ENCODE measurements at regions not wholly inside any gene's neighbourhood (a gene's known extent, or its start where the extent isn't known, plus 50 kb on each side); places are given as distances from the start of the nearest gene placed in this dataset.
"Not testable (repeated sequence)": the region's sequence is repeated elsewhere in the genome, so short reads cannot be mapped to it uniquely, and the experiment has no call there.

- Mint-ChIP-seq H3K4me3 (no peak overlapping the region), H3K27ac (no peak overlapping the region), H3K36me3 (no peaks in the 10 kb centered on the region), H3K4me1 (peaks cover 23% of the 10 kb centered on the region), H3K27me3 (no peaks in the 10 kb centered on the region), H3K9me3 (peaks cover 4% of the 10 kb centered on the region)
- no peak for ATAC-seq
These were observed 607.9 kb downstream of the PTPRC start for GRCh38 chr1:199246716-199247115.

DNA sequence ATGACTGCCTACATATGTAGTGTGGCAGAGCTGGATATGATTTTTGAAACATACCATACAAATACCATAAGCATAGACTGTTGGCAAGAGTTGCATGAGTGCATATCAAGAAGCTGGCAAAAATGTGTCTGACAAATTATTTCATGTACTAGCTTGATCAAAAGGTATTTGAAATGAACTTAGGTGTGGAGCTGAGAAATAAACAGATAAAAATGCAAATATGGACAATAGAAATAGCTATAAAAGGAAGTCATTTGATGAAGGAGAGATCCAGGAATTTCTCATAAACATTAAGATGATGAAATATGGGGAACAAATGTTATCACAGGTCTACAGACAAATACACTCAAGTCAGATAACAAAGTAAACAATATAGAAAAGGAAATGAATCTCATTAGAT, 609.1 kb downstream of the PTPRC start:
- Mint-ChIP-seq H3K4me3 (no peak overlapping the region), H3K4me1 (peaks cover 11% of the 10 kb centered on the region), H3K36me3 (no peaks in the 10 kb centered on the region), H3K27me3 (no peaks in the 10 kb centered on the region), H3K27ac (no peak overlapping the region), H3K9me3 (no peaks in the 10 kb centered on the region)
- ATAC-seq: no peak

GRCh38 chr1:199254040-199254439, 615.2 kb downstream of the PTPRC start:
- not testable (repeated sequence) for H3K36me3 Mint-ChIP-seq, H3K27ac Mint-ChIP-seq, H3K4me1 Mint-ChIP-seq, H3K4me3 Mint-ChIP-seq, H3K9me3 Mint-ChIP-seq, ATAC-seq, H3K27me3 Mint-ChIP-seq

DNA sequence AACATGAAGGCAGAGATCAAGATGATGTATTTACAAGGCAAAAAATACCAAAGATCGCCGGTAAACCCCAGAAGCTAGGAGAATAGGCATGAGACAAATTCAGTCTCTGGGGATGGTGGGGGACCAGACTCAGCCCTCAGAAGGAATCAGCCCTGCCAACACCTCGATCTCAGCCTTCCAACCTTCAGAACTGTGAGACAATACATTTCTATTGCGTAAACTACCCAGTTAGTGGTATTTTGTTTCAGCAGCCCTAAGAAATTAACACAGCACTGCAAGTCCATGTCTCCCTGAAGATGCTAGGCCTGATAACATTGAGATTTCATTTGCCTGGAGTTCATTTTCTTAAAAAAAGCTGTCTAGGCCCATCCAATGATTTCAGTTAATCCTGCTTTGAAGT, 622.5 kb downstream of the PTPRC start:
- no peak overlapping the region for H3K27ac Mint-ChIP-seq
- H3K9me3 Mint-ChIP-seq: peaks cover 4% of the 10 kb centered on the region
- no peaks in the 10 kb centered on the region for H3K36me3 Mint-ChIP-seq
- no peaks in the 10 kb centered on the region for H3K4me1 Mint-ChIP-seq
- no peak overlapping the region for H3K4me3 Mint-ChIP-seq
- no peak for ATAC-seq
- no peaks in the 10 kb centered on the region for H3K27me3 Mint-ChIP-seq

- Mint-ChIP-seq H3K4me1 (no peaks in the 10 kb centered on the region), H3K4me3 (no peak overlapping the region), H3K9me3 (no peaks in the 10 kb centered on the region), H3K36me3 (no peaks in the 10 kb centered on the region), H3K27me3 (no peaks in the 10 kb centered on the region), H3K27ac (no peak overlapping the region)
- no peak for ATAC-seq
These were observed 625.4 kb downstream of the PTPRC start for GRCh38 chr1:199264283-199264682.

- no peak overlapping the region for H3K27ac Mint-ChIP-seq
- H3K27me3 Mint-ChIP-seq: no peaks in the 10 kb centered on the region
These were observed 626.1 kb downstream of the PTPRC start for GRCh38 chr1:199264911-199265310.

GRCh38 chr1:199265319-199265718, 626.5 kb downstream of the PTPRC start:
- no peak overlapping the region for H3K27ac Mint-ChIP-seq
- no peaks in the 10 kb centered on the region for H3K36me3 Mint-ChIP-seq
- no peak overlapping the region for H3K4me3 Mint-ChIP-seq
- no peak for ATAC-seq
- no peaks in the 10 kb centered on the region for H3K9me3 Mint-ChIP-seq
- H3K4me1 Mint-ChIP-seq: no peaks in the 10 kb centered on the region
- H3K27me3 Mint-ChIP-seq: no peaks in the 10 kb centered on the region

More at GRCh38 chr1:199264911-199265310, 626.1 kb downstream of the PTPRC start:
- no peak for ATAC-seq
- no peaks in the 10 kb centered on the region for H3K36me3 Mint-ChIP-seq
- no peaks in the 10 kb centered on the region for H3K9me3 Mint-ChIP-seq
- H3K4me1 Mint-ChIP-seq: no peaks in the 10 kb centered on the region
- H3K4me3 Mint-ChIP-seq: no peak overlapping the region

DNA sequence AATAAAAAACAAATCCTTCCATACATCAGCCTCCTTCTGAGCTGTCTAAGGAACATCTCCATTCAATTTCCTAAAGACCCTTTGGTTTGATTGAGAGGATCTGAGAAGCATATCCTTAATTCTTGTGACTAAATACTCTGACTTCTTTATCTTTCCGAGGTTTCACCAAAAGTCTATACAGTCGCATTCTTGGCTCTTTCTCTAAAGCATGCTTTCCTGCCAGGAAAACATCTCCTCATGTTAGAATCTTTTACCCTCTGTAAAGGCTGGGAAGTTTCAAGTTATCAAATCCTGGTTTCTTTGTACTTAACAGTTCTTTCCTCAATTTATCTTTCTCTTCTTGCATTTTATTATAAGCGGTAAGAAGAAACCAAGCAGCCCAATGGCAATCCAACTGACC, 630.4 kb downstream of the PTPRC start:
- no peaks in the 10 kb centered on the region for H3K27me3 Mint-ChIP-seq
- no peak for ATAC-seq
- no peak overlapping the region for H3K27ac Mint-ChIP-seq
- H3K36me3 Mint-ChIP-seq: no peaks in the 10 kb centered on the region
- no peaks in the 10 kb centered on the region for H3K4me1 Mint-ChIP-seq
- no peak overlapping the region for H3K4me3 Mint-ChIP-seq
- H3K9me3 Mint-ChIP-seq: no peaks in the 10 kb centered on the region

- Mint-ChIP-seq H3K27me3 (no peaks in the 10 kb centered on the region), H3K9me3 (peaks cover 3% of the 10 kb centered on the region), H3K4me3 (no peak overlapping the region)
These were observed 633.3 kb downstream of the PTPRC start for GRCh38 chr1:199272139-199272544.

DNA sequence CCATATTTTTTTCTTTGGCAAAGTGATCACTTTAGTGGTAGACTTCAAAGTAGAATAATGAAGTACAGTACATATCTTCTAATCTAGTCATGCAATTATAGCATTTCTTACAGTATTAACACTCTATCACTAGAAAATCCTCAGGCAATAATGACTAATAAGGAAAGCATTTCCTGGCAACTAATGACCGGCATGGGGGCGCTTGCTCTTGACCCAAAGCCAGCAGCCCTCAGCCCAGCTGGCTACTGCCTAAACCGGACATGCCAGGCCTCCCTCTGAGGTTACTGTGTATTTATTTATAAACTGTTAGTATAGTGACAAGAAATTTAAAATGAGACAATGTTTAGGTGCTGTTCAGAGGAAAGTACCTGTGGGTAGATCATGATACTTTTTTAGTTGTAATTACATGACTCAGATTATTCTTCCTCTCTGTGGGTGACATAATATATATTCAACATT, 633.8 kb downstream of the PTPRC start:
- Mint-ChIP-seq H3K27ac (no peak overlapping the region), H3K36me3 (no peaks in the 10 kb centered on the region), H3K4me3 (no peak overlapping the region), H3K4me1 (no peaks in the 10 kb centered on the region), H3K9me3 (peaks cover 4% of the 10 kb centered on the region), H3K27me3 (no peaks in the 10 kb centered on the region)
- no peak for ATAC-seq

More at GRCh38 chr1:199272139-199272544, 633.3 kb downstream of the PTPRC start:
- ATAC-seq: no peak
- no peaks in the 10 kb centered on the region for H3K36me3 Mint-ChIP-seq
- no peaks in the 10 kb centered on the region for H3K4me1 Mint-ChIP-seq
- H3K27ac Mint-ChIP-seq: no peak overlapping the region

DNA sequence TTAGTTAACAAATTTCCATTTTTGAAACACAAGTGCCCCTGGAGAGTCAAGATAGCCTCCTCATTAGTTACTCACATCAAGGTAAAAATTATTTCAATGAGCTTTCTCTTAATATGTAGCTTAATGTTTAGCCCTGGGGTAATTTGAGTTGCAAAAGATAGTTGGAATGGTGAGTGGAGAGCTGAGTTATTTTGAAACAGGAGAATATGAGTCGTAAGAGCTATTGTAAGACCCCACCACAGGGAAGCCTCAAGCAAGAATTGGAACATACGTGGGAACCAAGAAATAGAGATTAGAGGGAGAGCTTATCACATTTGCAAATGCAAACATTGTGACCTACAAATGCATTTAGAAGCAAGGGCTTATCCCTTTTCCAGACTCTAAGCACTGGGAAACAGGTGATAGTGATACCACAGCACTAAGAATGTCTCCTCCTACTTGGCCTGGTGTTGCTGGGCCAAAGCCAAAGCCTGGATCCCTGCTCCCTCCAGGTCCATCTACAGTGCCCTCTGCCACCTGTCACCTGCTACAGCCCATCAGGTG, 635.1 kb downstream of the PTPRC start:
- H3K4me1 Mint-ChIP-seq: no peaks in the 10 kb centered on the region
- ATAC-seq: no peak
- no peak overlapping the region for H3K4me3 Mint-ChIP-seq
- H3K9me3 Mint-ChIP-seq: peaks cover 4% of the 10 kb centered on the region
- H3K27me3 Mint-ChIP-seq: no peaks in the 10 kb centered on the region
- H3K36me3 Mint-ChIP-seq: no peaks in the 10 kb centered on the region
- no peak overlapping the region for H3K27ac Mint-ChIP-seq

DNA sequence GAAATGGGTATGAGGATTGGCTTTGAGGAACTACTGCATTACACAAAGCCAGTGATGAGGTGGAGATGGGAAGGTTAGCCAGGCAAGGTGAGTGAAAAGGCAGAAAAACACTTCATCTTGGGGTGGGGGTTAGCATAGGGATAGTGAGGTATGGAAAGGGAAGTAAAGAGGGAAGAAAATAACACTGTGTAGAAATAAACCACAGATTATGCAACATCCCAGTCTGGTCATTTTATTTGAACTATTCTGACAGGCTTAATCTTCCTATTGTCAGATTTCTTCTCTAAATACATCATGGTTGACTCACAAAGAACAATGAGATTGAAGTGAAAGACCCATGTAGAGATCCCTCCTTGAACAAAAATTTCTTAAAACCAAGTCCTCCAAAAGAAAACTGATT, 640.2 kb downstream of the PTPRC start:
- H3K27me3 Mint-ChIP-seq: no peaks in the 10 kb centered on the region
- H3K4me1 Mint-ChIP-seq: peaks cover 4% of the 10 kb centered on the region
- no peaks in the 10 kb centered on the region for H3K36me3 Mint-ChIP-seq
- peaks cover 4% of the 10 kb centered on the region for H3K9me3 Mint-ChIP-seq
- ATAC-seq: no peak
- no peak overlapping the region for H3K27ac Mint-ChIP-seq
- no peak overlapping the region for H3K4me3 Mint-ChIP-seq

- ATAC-seq: peak; percentile 41
- no peaks in the 10 kb centered on the region for H3K36me3 Mint-ChIP-seq
- no peak overlapping the region for H3K27ac Mint-ChIP-seq
- H3K4me3 Mint-ChIP-seq: no peak overlapping the region
- peaks cover 4% of the 10 kb centered on the region for H3K4me1 Mint-ChIP-seq
- no peaks in the 10 kb centered on the region for H3K27me3 Mint-ChIP-seq
- H3K9me3 Mint-ChIP-seq: peaks cover 4% of the 10 kb centered on the region
These were observed 641.2 kb downstream of the PTPRC start for GRCh38 chr1:199279872-199280645.

- Mint-ChIP-seq H3K9me3 (no peaks in the 10 kb centered on the region), H3K36me3 (no peaks in the 10 kb centered on the region), H3K4me1 (peaks cover 4% of the 10 kb centered on the region), H3K27me3 (no peaks in the 10 kb centered on the region), H3K27ac (no peak overlapping the region), H3K4me3 (no peak overlapping the region)
- no peak for ATAC-seq
These were observed 644.0 kb downstream of the PTPRC start for GRCh38 chr1:199282751-199283305.

DNA sequence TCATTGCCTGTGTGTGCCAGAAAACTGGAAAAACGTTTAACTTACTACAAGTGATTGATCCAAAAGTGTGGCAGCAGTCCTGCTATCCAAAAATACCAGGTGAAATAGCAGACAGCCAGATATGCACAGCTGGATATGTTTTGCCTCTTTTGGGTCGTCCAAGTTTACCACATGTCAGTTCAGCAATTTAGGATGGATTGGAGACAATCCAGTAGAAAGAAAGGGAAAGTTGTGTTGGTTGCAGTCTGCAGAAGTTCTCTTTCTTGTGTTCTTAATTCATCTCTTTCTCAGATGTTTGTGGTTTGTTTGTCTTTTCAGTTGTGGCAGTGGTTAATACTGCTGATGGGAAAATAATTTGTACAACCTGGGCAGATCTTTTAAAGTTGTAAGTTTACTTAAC, 645.0 kb downstream of the PTPRC start:
- H3K4me1 Mint-ChIP-seq: peaks cover 4% of the 10 kb centered on the region
- H3K27me3 Mint-ChIP-seq: no peaks in the 10 kb centered on the region
- no peaks in the 10 kb centered on the region for H3K9me3 Mint-ChIP-seq
- no peaks in the 10 kb centered on the region for H3K36me3 Mint-ChIP-seq
- no peak overlapping the region for H3K4me3 Mint-ChIP-seq
- ATAC-seq: no peak
- no peak overlapping the region for H3K27ac Mint-ChIP-seq

- no peak overlapping the region for H3K27ac Mint-ChIP-seq
These were observed 648.4 kb downstream of the PTPRC start for GRCh38 chr1:199287206-199287605.

More at GRCh38 chr1:199287206-199287605, 648.4 kb downstream of the PTPRC start:
- H3K4me1 Mint-ChIP-seq: peaks cover 4% of the 10 kb centered on the region
- H3K4me3 Mint-ChIP-seq: no peak overlapping the region
- H3K27me3 Mint-ChIP-seq: no peaks in the 10 kb centered on the region
- no peaks in the 10 kb centered on the region for H3K36me3 Mint-ChIP-seq
- H3K9me3 Mint-ChIP-seq: no peaks in the 10 kb centered on the region
- ATAC-seq: no peak

All from stimulated activated memory B cell treated with anti-CD40 and anti-IgM and Interleukin-4, amounts not matched to agents 10 μg/mL and 1 μg/mL and 100 μg/mL, for 72 hours (primary cell).